ENCODE measurements at regions not wholly inside any gene's neighbourhood (a gene's known extent, or its start where the extent isn't known, plus 50 kb on each side); places are given as distances from the start of the nearest gene placed in this dataset.

- TF ChIP-seq RNF2 (IDR thresholded peaks at IDR 0.05; ENCODE audit: borderline replicate concordance, low read depth, low read length, missing control alignments, poor library complexity, severe bottlenecking) (no peak), SAP30 (IDR thresholded peaks at IDR 0.05; ENCODE audit: insufficient read depth, insufficient replicate concordance, low read length) (no peak), GABPA (IDR thresholded peaks at IDR 0.05; ENCODE audit: borderline replicate concordance, insufficient read depth, low read length) (no peak)
Observed at GRCh38 chr2:6072768-6073167, 380.6 kb downstream of the SOX11 start (continued).

Data from H1 (cell line).